HepG2 (cell line): ENCODE measurements at regions not wholly inside any gene's neighbourhood (a gene's known extent, or its start where the extent isn't known, plus 50 kb on each side); places are given as distances from the start of the nearest gene placed in this dataset.

Experiments used
- ATAC-seq: fragments of 200-7000 bp; cut with Tn5 transposase; 3 replicates; pipeline ENCODE4 v1.9.1; 2020; ENCODE audit warnings: mild to moderate bottlenecking, moderate library complexity
- BruUV-seq: library from RNA; stranded (reverse); fragments of 400-500 nt; replicated peaks from 2 replicates; lab custom pipeline; 2021; lab: Mats Ljungman, UMichigan
- CTCF ChIA-PET: fragments of 300-600 bp; formaldehyde crosslinking; extraction: SDS; loops from one replicate; lab custom pipeline; 2021; ENCODE audit warnings: low total read pairs, inconsistent platforms, low intra/inter-chr PET ratio; lab: Yijun Ruan, JAX
- POLR2A ChIA-PET: fragments of 350-600 bp; sonication (Branson Sonifier 250); formaldehyde crosslinking; loops from one replicate; lab custom pipeline; 2020; ENCODE audit warnings: antibody characterized with exemption, inconsistent platforms; lab: Yijun Ruan, JAX
- DNase-seq: peaks from one replicate; pipeline ENCODE4 v3.0.0-alpha.2; 2015; ENCODE audit warnings: low spot score
- FAIRE-seq: peaks from 3 replicates; lab custom pipeline; 2011; peaks lifted over from hg19 to GRCh38; lab: Jason Lieb, UNC
- H2AFZ ChIP-seq: one replicate; pipeline ENCODE4 v1.6.1; 2011; ENCODE audit warnings: low read length, inconsistent platforms
- H3K27ac ChIP-seq: fragments of 300-600 bp; 3 replicates; pipeline ENCODE4 v1.8.0; 2011; ENCODE audit warnings: mixed run types, mild to moderate bottlenecking, mixed read lengths, low read length, inconsistent platforms; ENCODE audit not compliant: insufficient read depth; ENCODE audit errors: extremely low read length
- H3K27me3 ChIP-seq, 2 experiments: fragments of 200-600 bp in 1 of 2; 2 replicates in 1 of 2; 3 replicates in 1 of 2; pipeline versions ENCODE4 v1.6.0 to v1.8.0; 2011; ENCODE audit warnings: low read length in 2 of 2, mild to moderate bottlenecking in 2 of 2, moderate library complexity in 2 of 2, inconsistent platforms in 1 of 2; ENCODE audit not compliant: insufficient read depth in 2 of 2, control insufficient read depth in 1 of 2
- H3K36me3 ChIP-seq, 2 experiments: fragments of 200-600 bp in 1 of 2; replicated peaks in 1 of 2; 2 replicates in 1 of 2; 3 replicates in 1 of 2; pipeline versions ENCODE4 v1.5.1 to v1.8.0; 2011; ENCODE audit warnings: low read length in 2 of 2, inconsistent platforms in 1 of 2; ENCODE audit not compliant: insufficient read depth in 2 of 2, control insufficient read depth in 1 of 2
- H3K4me1 ChIP-seq: 2 replicates; pipeline ENCODE4 v1.5.1; 2012; ENCODE audit warnings: low read length, inconsistent platforms; ENCODE audit not compliant: insufficient read depth
- H3K4me2 ChIP-seq: 2 replicates; pipeline ENCODE4 v1.6.0; 2011; ENCODE audit warnings: low read depth, low read length, inconsistent platforms
- H3K4me3 ChIP-seq, 3 experiments: fragments of 200-600 bp in 1 of 3; sonication (generic), shearing (Covaris generic) in 1 of 3; replicated peaks in 1 of 3; 2 replicates each; pipeline ENCODE4 v1.5.1; 2011 to 2016; ENCODE audit warnings: low read length in 3 of 3, inconsistent platforms in 2 of 3, low read depth in 2 of 3, mild to moderate bottlenecking in 2 of 3, control low read depth in 1 of 3, mixed read lengths in 1 of 3; ENCODE audit not compliant: insufficient read depth in 1 of 3
- H3K79me2 ChIP-seq: one replicate; pipeline ENCODE4 v1.6.1; 2011; ENCODE audit warnings: low read length, inconsistent platforms; ENCODE audit not compliant: insufficient read depth
- H3K9ac ChIP-seq: 2 replicates; pipeline ENCODE4 v1.6.0; 2011; ENCODE audit warnings: mild to moderate bottlenecking, low read depth, low read length, inconsistent platforms; ENCODE audit not compliant: insufficient read depth
- H3K9me3 ChIP-seq: 2 replicates; pipeline ENCODE4 v1.5.1; 2012; ENCODE audit warnings: mild to moderate bottlenecking, low read length
- H4K20me1 ChIP-seq: 2 replicates; pipeline ENCODE4 v1.6.0; 2011; ENCODE audit warnings: inconsistent platforms, mild to moderate bottlenecking, low read length, moderate library complexity; ENCODE audit not compliant: insufficient read depth
- ATF7-NPFF ChIP-seq: sonication (generic); formaldehyde crosslinking; IDR thresholded peaks from 2 replicates; pipeline ENCODE4 v1.8.1; 2023; ENCODE audit warnings: mild to moderate bottlenecking, low read depth, missing genetic modification reagents, moderate library complexity
- ATRX ChIP-seq: sonication (generic); formaldehyde crosslinking; IDR thresholded peaks from 2 replicates; pipeline ENCODE4 v1.4.0; 2020; ENCODE audit warnings: missing genetic modification reagents, borderline replicate concordance
- DRAP1 ChIP-seq: IDR thresholded peaks from 2 replicates; pipeline ENCODE4 v1.6.1; 2016; ENCODE audit warnings: missing genetic modification reagents, missing compliant biosample characterization
- FIP1L1 ChIP-seq: fragments of 200-400 bp; formaldehyde crosslinking; IDR thresholded peaks from 2 replicates; pipeline ENCODE4 v1.6.1; 2018; ENCODE audit warnings: low read depth, mild to moderate bottlenecking, low read length, moderate library complexity, borderline replicate concordance; ENCODE audit not compliant: insufficient read depth
- HOXA9 ChIP-seq: sonication (generic); formaldehyde crosslinking; IDR thresholded peaks from 2 replicates; pipeline ENCODE4 v1.8.1; 2022; ENCODE audit warnings: missing genetic modification reagents, mild to moderate bottlenecking, moderate library complexity, borderline replicate concordance
- MAFK ChIP-seq, 2 experiments: IDR thresholded peaks in 1 of 2; conservative IDR thresholded peaks in 1 of 2; 2 replicates each; pipeline ENCODE4 v1.6.1; 2011; ENCODE audit warnings: improper control_type of control experiment in 2 of 2, low read length in 2 of 2
- NFYB ChIP-seq: sonication (generic); formaldehyde crosslinking; IDR thresholded peaks from 2 replicates; pipeline ENCODE4 v1.4.0; 2020; ENCODE audit warnings: missing genetic modification reagents
- NR0B2 ChIP-seq: sonication (generic); formaldehyde crosslinking; IDR thresholded peaks from 2 replicates; pipeline ENCODE4 v1.4.0; 2020; ENCODE audit warnings: mild to moderate bottlenecking, missing genetic modification reagents
- PBX3 ChIP-seq: sonication (generic); formaldehyde crosslinking; IDR thresholded peaks from 2 replicates; pipeline ENCODE4 v1.8.1; 2023; ENCODE audit warnings: missing genetic modification reagents, inconsistent platforms, borderline replicate concordance
- PHF8 ChIP-seq: sonication (generic); formaldehyde crosslinking; IDR thresholded peaks from 2 replicates; pipeline ENCODE4 v1.5.0; 2020; ENCODE audit warnings: missing genetic modification reagents
- SOX5 ChIP-seq: IDR thresholded peaks from 2 replicates; pipeline ENCODE4 v1.6.1; 2016; ENCODE audit warnings: borderline replicate concordance
- ZNF205 ChIP-seq: IDR thresholded peaks from 2 replicates; pipeline ENCODE4 v1.6.1; 2018; ENCODE audit warnings: missing biosample characterization, missing genetic modification reagents
- ZNF234 ChIP-seq: sonication (generic); formaldehyde crosslinking; conservative IDR thresholded peaks from 2 replicates; pipeline ENCODE4 v1.5.1; 2020; ENCODE audit warnings: mild to moderate bottlenecking, missing genetic modification reagents
- ZNF280B ChIP-seq: sonication (generic); formaldehyde crosslinking; IDR thresholded peaks from 2 replicates; pipeline ENCODE4 v1.5.0; 2020; ENCODE audit warnings: missing genetic modification reagents, mild to moderate bottlenecking, borderline replicate concordance
- ZNF34 ChIP-seq: sonication (generic); formaldehyde crosslinking; IDR thresholded peaks from 2 replicates; pipeline ENCODE4 v1.4.0; 2020; ENCODE audit warnings: mild to moderate bottlenecking, missing genetic modification reagents, borderline replicate concordance
- ZNF44 ChIP-seq: sonication (generic); formaldehyde crosslinking; IDR thresholded peaks from 2 replicates; pipeline ENCODE4 v1.5.1; 2020; ENCODE audit warnings: mild to moderate bottlenecking, missing genetic modification reagents
- ZNF564 ChIP-seq: sonication (generic); formaldehyde crosslinking; IDR thresholded peaks from 2 replicates; pipeline ENCODE4 v1.8.1; 2023; ENCODE audit warnings: mild to moderate bottlenecking, missing genetic modification reagents
- ZNF577 ChIP-seq: sonication (generic); formaldehyde crosslinking; IDR thresholded peaks from 2 replicates; pipeline ENCODE4 v1.4.0; 2020; ENCODE audit warnings: mild to moderate bottlenecking, low read depth, missing genetic modification reagents, borderline replicate concordance
- ZNF619 ChIP-seq: sonication (generic); formaldehyde crosslinking; IDR thresholded peaks from 2 replicates; pipeline ENCODE4 v1.4.0; 2020; ENCODE audit warnings: mild to moderate bottlenecking, missing genetic modification reagents
- ZNF879 ChIP-seq: sonication (generic); formaldehyde crosslinking; IDR thresholded peaks from 2 replicates; pipeline ENCODE4 v1.8.1; 2023; ENCODE audit warnings: missing genetic modification reagents
- WGBS: methylation state at CpG from one replicate; pipeline ENCODE4 v1.1.6; 2017; ENCODE audit warnings: low lambda C conversion rate; 5-methylcytosine and 5-hydroxymethylcytosine counted together
- in situ Hi-C: cut with HindIII; loops from 2 replicates; pipeline ENCODE4 v1.10.0; 2017; ENCODE audit warnings: low pct_unique_long_range_greater_than_20kb; ENCODE audit not compliant: extremely low pct_ligation_motif_present
- intact Hi-C: fragments of 100-400 bp; cut with micrococcal nuclease; formaldehyde crosslinking; loops from one replicate; pipeline ENCODE4 v1.10.0; 2022; ENCODE audit not compliant: unreplicated experiment

- no peak overlapping the region for H3K4me2 ChIP-seq
- H3K9me3 ChIP-seq, result no peaks in the 10 kb centered on the region
- no TSS peak for BruUV-seq
- in situ Hi-C loops, result no loop called here
- 11% methylated on average over 1 of the region's 1 CpG for WGBS
- TF ChIP-seq HOXA9 (CRISPR knock-in tag), result no peak
- no peak for TF ChIP-seq ZNF44 (CRISPR knock-in tag)
- no peak for TF ChIP-seq ATRX (CRISPR knock-in tag)
- no peak for TF ChIP-seq NFYB (CRISPR knock-in tag)
- no peak for TF ChIP-seq PHF8 (CRISPR knock-in tag)
- no peak for TF ChIP-seq MAFK (conservative IDR thresholded peaks at IDR 0.05 in 1 of 2, IDR thresholded peaks at IDR 0.05 in 1 of 2; ENCODE audit: low read length in 2 of 2)
- no peak for TF ChIP-seq SOX5
- TF ChIP-seq PBX3, result no peak
- TF ChIP-seq ZNF564, result no peak
- TF ChIP-seq NR0B2 (CRISPR knock-in tag), result no peak
- no peak for TF ChIP-seq ATF7-NPFF (CRISPR knock-in tag)
- TF ChIP-seq ZNF577 (CRISPR knock-in tag), result no peak
- TF ChIP-seq ZNF280B (CRISPR knock-in tag), result no peak
- TF ChIP-seq ZNF879, result no peak
- TF ChIP-seq ZNF34 (CRISPR knock-in tag), result no peak
- no peak for TF ChIP-seq FIP1L1
- TF ChIP-seq ZNF234, result no peak
- no peak for TF ChIP-seq ZNF619 (CRISPR knock-in tag)
- no peak for TF ChIP-seq DRAP1 (CRISPR knock-in tag)
- TF ChIP-seq ZNF205 (CRISPR knock-in tag), result no peak
- no peak for ATAC-seq
- H3K4me3 ChIP-seq, result no peak overlapping the region
- no peak for DNase-seq
- ChIA-PET CTCF (no interaction called here), POLR2A (no interaction called here)
- no peaks in the 10 kb centered on the region for H3K4me1 ChIP-seq
- H4K20me1 ChIP-seq, result no peaks in the 10 kb centered on the region
- no peaks in the 10 kb centered on the region for H3K36me3 ChIP-seq
- H2AFZ ChIP-seq, result no peak overlapping the region
- no peaks in the 10 kb centered on the region for H3K79me2 ChIP-seq
- no peak overlapping the region for H3K9ac ChIP-seq
- no peak for FAIRE-seq
- H3K27me3 ChIP-seq, result no peaks in the 10 kb centered on the region
- intact Hi-C loops, result no loop called here
- H3K27ac ChIP-seq, result no peak overlapping the region
Measured at GRCh38 chr18:40222776-40223175, 1732.3 kb upstream of the PIK3C3 start.
